K562 (cell line): ENCODE measurements at regions not wholly inside any gene's neighbourhood (a gene's known extent, or its start where the extent isn't known, plus 50 kb on each side); places are given as distances from the start of the nearest gene placed in this dataset.

Source experiments
- ATAC-seq: fragments of 200-7000 bp; cut with Tn5 transposase; 3 replicates; pipeline ENCODE4 v1.9.1; 2020; ENCODE audit warnings: moderate library complexity
- BruUV-seq: library from RNA; stranded (reverse); fragments of 400-500 nt; replicated peaks from 2 replicates; lab custom pipeline; 2021; lab: Mats Ljungman, UMichigan
- CTCF ChIA-PET: fragments of 300-600 bp; formaldehyde crosslinking; extraction: SDS; loops from one replicate; lab custom pipeline; 2021; ENCODE audit warnings: low intra/inter-chr PET ratio; lab: Yijun Ruan, JAX
- POLR2A ChIA-PET: fragments of 300-600, 350-650 bp; sonication (Branson Sonifier 250); formaldehyde crosslinking; extraction: SDS; loops from one replicate; lab custom pipeline; 2021; ENCODE audit warnings: antibody characterized with exemption, inconsistent platforms; lab: Yijun Ruan, JAX
- DNase-seq, 4 experiments: peaks; one replicate each; pipeline versions ENCODE4 v3.0.0 to v3.0.0-alpha.2; 2011 to 2018; ENCODE audit warnings: low spot score in 3 of 4, mixed read lengths in 3 of 4; ENCODE audit errors: extremely low read depth in 1 of 4
- FAIRE-seq: peaks from 2 replicates; lab custom pipeline; 2011; peaks lifted over from hg19 to GRCh38; lab: Jason Lieb, UNC
- H2AFZ ChIP-seq: 2 replicates; pipeline ENCODE4 v1.6.0; 2011; ENCODE audit warnings: low read depth, low read length, control low read depth, inconsistent platforms
- H3K27ac ChIP-seq: fragments of 200-600 bp; 3 replicates; pipeline ENCODE4 v1.8.0; 2011; ENCODE audit warnings: low read depth, mild to moderate bottlenecking, control low read depth, inconsistent platforms, low read length, moderate library complexity, mixed read lengths; ENCODE audit errors: extremely low read depth
- H3K27me3 ChIP-seq, 2 experiments: fragments of 300-600 bp in 1 of 2; 2 replicates in 1 of 2; 3 replicates in 1 of 2; pipeline versions ENCODE4 v1.6.0 to v1.8.0; 2011; ENCODE audit warnings: inconsistent platforms in 2 of 2, low read length in 2 of 2, mild to moderate bottlenecking in 1 of 2, mixed read lengths in 1 of 2, moderate library complexity in 1 of 2; ENCODE audit not compliant: control insufficient read depth in 2 of 2, insufficient read depth in 2 of 2
- H3K36me3 ChIP-seq: fragments of 300-600 bp; 3 replicates; pipeline ENCODE4 v1.8.0; 2011; ENCODE audit warnings: mild to moderate bottlenecking, low read length, inconsistent platforms; ENCODE audit not compliant: control insufficient read depth, insufficient read depth
- H3K4me1 ChIP-seq, 2 experiments: fragments of 200-600 bp in 1 of 2; replicated peaks in 1 of 2; 2 replicates in 1 of 2; 3 replicates in 1 of 2; pipeline versions ENCODE4 v1.5.1 to v1.8.0; 2011; ENCODE audit warnings: inconsistent platforms in 2 of 2, low read length in 2 of 2, mild to moderate bottlenecking in 1 of 2, mixed read lengths in 1 of 2, moderate library complexity in 1 of 2; ENCODE audit not compliant: control insufficient read depth in 2 of 2, insufficient read depth in 2 of 2
- H3K4me2 ChIP-seq: 2 replicates; pipeline ENCODE4 v1.6.1; 2011; ENCODE audit warnings: low read length, control low read depth, inconsistent platforms, mixed read lengths; ENCODE audit not compliant: insufficient read depth
- H3K4me3 ChIP-seq: fragments of 200-600 bp; sonication (generic), shearing (Covaris generic); 2 replicates; pipeline ENCODE4 v1.5.1; 2016; ENCODE audit warnings: control low read depth, inconsistent platforms
- H3K79me2 ChIP-seq: fragments of 200-600 bp; 3 replicates; pipeline ENCODE4 v1.8.0; 2011; ENCODE audit warnings: low read length, inconsistent platforms; ENCODE audit not compliant: control insufficient read depth, insufficient read depth
- H3K9ac ChIP-seq, 2 experiments: 2 replicates each; pipeline versions ENCODE4 v1.6.0 to v1.6.1; 2011; ENCODE audit warnings: low read depth in 2 of 2, low read length in 2 of 2, control low read depth in 1 of 2, inconsistent platforms in 1 of 2, mild to moderate bottlenecking in 1 of 2, mixed read lengths in 1 of 2; ENCODE audit not compliant: insufficient read depth in 1 of 2
- H3K9me1 ChIP-seq: one replicate; pipeline ENCODE4 v1.6.0; 2011; ENCODE audit warnings: inconsistent platforms, mild to moderate bottlenecking, low read length, moderate library complexity; ENCODE audit not compliant: control insufficient read depth, insufficient read depth
- H3K9me3 ChIP-seq: replicated peaks from 2 replicates; pipeline ENCODE4 v1.5.1; 2011; ENCODE audit warnings: low read depth, low read length, inconsistent platforms; ENCODE audit not compliant: control insufficient read depth, insufficient read depth
- H4K20me1 ChIP-seq: replicated peaks from 2 replicates; pipeline ENCODE4 v1.6.1; 2011; ENCODE audit warnings: low read length, inconsistent platforms, mixed read lengths; ENCODE audit not compliant: control insufficient read depth, insufficient read depth
- E2F3 ChIP-seq: fragments of 250-450 bp; sonication (Bioruptor Pico); IDR thresholded peaks from 2 replicates; pipeline ENCODE4 v1.4.0; 2020; ENCODE audit warnings: mild to moderate bottlenecking
- ILK ChIP-seq: fragments of 450-650 bp; IDR thresholded peaks from 2 replicates; pipeline ENCODE4 v1.6.1; 2016; ENCODE audit warnings: missing genetic modification characterization, low read depth, mild to moderate bottlenecking, missing compliant biosample characterization, moderate library complexity, borderline replicate concordance
- KAT8 ChIP-seq: fragments of 450-650 bp; IDR thresholded peaks from 2 replicates; pipeline ENCODE4 v1.6.1; 2016; ENCODE audit warnings: low read depth, mild to moderate bottlenecking
- KLF16 ChIP-seq: IDR thresholded peaks from 2 replicates; pipeline ENCODE4 v1.6.1; 2016; ENCODE audit warnings: antibody characterized with exemption
- MYBL2 ChIP-seq, 2 experiments: fragments of 450-650 bp in 1 of 2; sonication (generic) in 1 of 2; formaldehyde crosslinking in 1 of 2; IDR thresholded peaks; 2 replicates each; pipeline versions ENCODE4 v1.6.1 to v1.8.1; 2017 to 2022; ENCODE audit warnings: borderline replicate concordance in 1 of 2, inconsistent platforms in 1 of 2, low read depth in 1 of 2, mild to moderate bottlenecking in 1 of 2, missing genetic modification reagents in 1 of 2, moderate library complexity in 1 of 2
- NFIC ChIP-seq: fragments of 450-650 bp; IDR thresholded peaks from 2 replicates; pipeline ENCODE4 v1.6.1; 2017; ENCODE audit warnings: mild to moderate bottlenecking, inconsistent platforms
- NFXL1 ChIP-seq: fragments of 450-650 bp; formaldehyde crosslinking; IDR thresholded peaks from 2 replicates; pipeline ENCODE4 v1.4.0; 2021; ENCODE audit warnings: mild to moderate bottlenecking
- RNF2 ChIP-seq: sonication (generic); IDR thresholded peaks from 2 replicates; pipeline ENCODE4 v1.6.1; 2016
- SLC30A9 ChIP-seq: fragments of 250-450 bp; sonication (Bioruptor Pico); IDR thresholded peaks from 2 replicates; pipeline ENCODE4 v1.8.0; 2022; ENCODE audit warnings: mild to moderate bottlenecking, moderate library complexity
- ZNF134 ChIP-seq: fragments of 250-450 bp; sonication (Bioruptor Pico); conservative IDR thresholded peaks from 2 replicates; pipeline ENCODE4 v1.4.0; 2020
- WGBS: fragments of 100-300 bp; shearing (Covaris generic); methylation state at CpG from one replicate; pipeline ENCODE4 v1.1.6; 2016; ENCODE audit warnings: low coverage, mixed read lengths; ENCODE audit not compliant: insufficient coverage; ENCODE audit errors: missing lambda C conversion rate; 5-methylcytosine and 5-hydroxymethylcytosine counted together
- in situ Hi-C: fragments of 300-500 bp; cut with MboI; formaldehyde crosslinking; loops from 4 replicates; pipeline ENCODE4 v1.15.0; 2018; ENCODE audit warnings: inconsistent platforms, mixed read lengths
- intact Hi-C: fragments of 100-400 bp; cut with micrococcal nuclease; formaldehyde crosslinking; loops from 2 replicates; pipeline ENCODE4 v1.14.2; 2022
- TF ChIP-seq, protein P1 (sequence below): sonication (generic); IDR thresholded peaks from 2 replicates; pipeline ENCODE4 v1.6.1; 2016

DNA sequence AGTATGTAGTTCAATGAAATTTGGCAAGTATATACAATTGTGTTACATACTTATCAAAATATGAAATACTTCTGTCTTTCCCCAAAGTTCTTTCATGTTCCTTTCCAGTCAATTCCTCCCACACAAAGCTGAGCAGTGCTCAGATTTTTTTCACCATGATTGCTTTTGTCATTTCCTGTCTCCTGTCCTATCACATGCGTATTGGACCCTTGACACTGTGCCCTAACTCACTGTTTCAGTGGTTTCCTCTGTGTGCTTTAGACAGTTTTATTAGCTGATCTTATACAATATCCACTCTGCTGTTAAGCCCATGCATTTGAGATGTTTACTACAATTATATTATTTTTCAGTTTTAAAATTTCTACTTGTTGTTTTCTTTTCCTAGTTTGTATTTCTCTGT is 463.6 kb upstream of the MEF2C start:
- intact Hi-C loops: no loop called here
- DNase-seq: no peak
- WGBS: 37% methylated on average over 1 of the region's 1 CpG
- Histone ChIP-seq H3K9me3 (no peaks in the 10 kb centered on the region), H4K20me1 (no peaks in the 10 kb centered on the region), H3K79me2 (no peaks in the 10 kb centered on the region), H3K4me2 (no peak overlapping the region)
- no peak for TF ChIP-seq E2F3 (CRISPR knock-in tag)
- TF ChIP-seq, all 486 proteins: peak for 0
- in situ Hi-C loops: no loop called here
- no peak overlapping the region for H3K4me3 ChIP-seq
- no peaks in the 10 kb centered on the region for H3K36me3 ChIP-seq
- no TSS peak for BruUV-seq
- no peaks in the 10 kb centered on the region for H3K27me3 ChIP-seq
- no peak overlapping the region for H2AFZ ChIP-seq
- ChIA-PET CTCF (no interaction called here), POLR2A (no interaction called here)
- no peaks in the 10 kb centered on the region; a peak in 1 of 5 replicates for H3K4me1 ChIP-seq
- H3K27ac ChIP-seq: no peak overlapping the region
- H3K9me1 ChIP-seq: no peaks in the 10 kb centered on the region
- no peak for ATAC-seq
- no peak for FAIRE-seq
- no peak overlapping the region for H3K9ac ChIP-seq

- FAIRE-seq: no peak
- TF ChIP-seq KAT8 (no peak), ZNF134 (no peak), NFIC (0 out of 2 replicates have a peak, but pooled peaks have one; percentile 9), RNF2 (no peak), ILK (no peak), KLF16 (peak; percentile 72), MYBL2 (IDR thresholded peaks at IDR 0.05; ENCODE audit: low read depth) (no peak), MYBL2 (CRISPR knock-in tag; IDR thresholded peaks at IDR 0.05; ENCODE audit: borderline replicate concordance) (no peak), NFXL1 (CRISPR knock-in tag) (no peak), SLC30A9 (CRISPR knock-in tag) (no peak)
- TF ChIP-seq, protein P1, sequence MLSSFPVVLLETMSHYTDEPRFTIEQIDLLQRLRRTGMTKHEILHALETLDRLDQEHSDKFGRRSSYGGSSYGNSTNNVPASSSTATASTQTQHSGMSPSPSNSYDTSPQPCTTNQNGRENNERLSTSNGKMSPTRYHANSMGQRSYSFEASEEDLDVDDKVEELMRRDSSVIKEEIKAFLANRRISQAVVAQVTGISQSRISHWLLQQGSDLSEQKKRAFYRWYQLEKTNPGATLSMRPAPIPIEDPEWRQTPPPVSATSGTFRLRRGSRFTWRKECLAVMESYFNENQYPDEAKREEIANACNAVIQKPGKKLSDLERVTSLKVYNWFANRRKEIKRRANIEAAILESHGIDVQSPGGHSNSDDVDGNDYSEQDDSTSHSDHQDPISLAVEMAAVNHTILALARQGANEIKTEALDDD: peak; percentile 21; the same call in 1 of the 2 replicates
Observed at GRCh38 chr5:89343666-89344065, 460.7 kb upstream of the MEF2C start.

More at GRCh38 chr5:89343666-89344065, 460.7 kb upstream of the MEF2C start:
- no peak for ATAC-seq
- Histone ChIP-seq H3K9me1 (no peaks in the 10 kb centered on the region), H3K9me3 (no peaks in the 10 kb centered on the region), H2AFZ (no peak overlapping the region), H3K4me1 (no peaks in the 10 kb centered on the region; a peak in 1 of 5 replicates), H3K9ac (no peak overlapping the region), H3K27me3 (no peaks in the 10 kb centered on the region), H3K27ac (no peak overlapping the region), H3K4me2 (no peak overlapping the region), H3K4me3 (no peak overlapping the region), H3K79me2 (no peaks in the 10 kb centered on the region), H3K36me3 (no peaks in the 10 kb centered on the region), H4K20me1 (no peaks in the 10 kb centered on the region)
- in situ Hi-C loops: no loop called here
- ChIA-PET CTCF (no interaction called here), POLR2A (no interaction called here)
- WGBS: 2% methylated on average over 4 of the region's 4 CpGs
- BruUV-seq: no TSS peak
- DNase-seq: peak in 2 of 4 experiments; percentile 11 to 43
- intact Hi-C loops: no loop called here
